Brain microvascular endothelial cell (primary cell): ENCODE measurements at regions not wholly inside any gene's neighbourhood (a gene's known extent, or its start where the extent isn't known, plus 50 kb on each side); places are given as distances from the start of the nearest gene placed in this dataset.

Experiments
- DNase-seq: peaks from one replicate; pipeline ENCODE4 v3.0.0-alpha.2; 2020
- H3K27ac ChIP-seq: fragments of 250-450 bp; sonication (Bioruptor Pico); 2 replicates; pipeline ENCODE4 v1.5.1; 2020; ENCODE audit warnings: mild to moderate bottlenecking, moderate library complexity
- H3K27me3 ChIP-seq: fragments of 250-450 bp; sonication (Bioruptor Pico); replicated peaks from 2 replicates; pipeline ENCODE4 v1.5.1; 2020; ENCODE audit warnings: mild to moderate bottlenecking
- H3K36me3 ChIP-seq: fragments of 250-450 bp; sonication (Bioruptor Pico); replicated peaks from 2 replicates; pipeline ENCODE4 v1.5.1; 2020; ENCODE audit warnings: mild to moderate bottlenecking
- H3K4me3 ChIP-seq: 2 replicates; pipeline ENCODE4 v1.5.1; 2011; ENCODE audit warnings: low read depth, mild to moderate bottlenecking, control low read depth, low read length, moderate library complexity
- CTCF ChIP-seq: IDR thresholded peaks from 2 replicates; pipeline ENCODE4 v1.5.1; 2011; ENCODE audit warnings: low read depth, mild to moderate bottlenecking, moderate library complexity, low read length, control low read depth, inconsistent platforms; ENCODE audit errors: missing control alignments
- in situ Hi-C: cut with HindIII; loops from 2 replicates; pipeline ENCODE4 v1.10.0; 2017; ENCODE audit warnings: low sequenced_read_pairs, low pct_ligation_motif_present

- DNase-seq: no peak
- in situ Hi-C loops: no loop called here
- TF ChIP-seq CTCF: no peak
- H3K27me3 ChIP-seq: no peaks in the 10 kb centered on the region
- no peak overlapping the region for H3K4me3 ChIP-seq
- no peaks in the 10 kb centered on the region for H3K36me3 ChIP-seq
- no peak overlapping the region for H3K27ac ChIP-seq
These were observed 184.2 kb downstream of the BLID start for GRCh38 chr11:121931748-121932352.

GRCh38 chr11:121931121-121931520, 184.9 kb downstream of the BLID start:
- H3K27ac ChIP-seq: no peak overlapping the region
- TF ChIP-seq CTCF: no peak
- no peaks in the 10 kb centered on the region for H3K27me3 ChIP-seq
- no peaks in the 10 kb centered on the region for H3K36me3 ChIP-seq
- DNase-seq: no peak
- no peak overlapping the region for H3K4me3 ChIP-seq
- in situ Hi-C loops: no loop called here

GRCh38 chr11:121930004-121930965, 185.7 kb downstream of the BLID start:
- Histone ChIP-seq H3K36me3 (no peaks in the 10 kb centered on the region), H3K27me3 (no peaks in the 10 kb centered on the region), H3K27ac (peak overlapping the region; percentile 16), H3K4me3 (peak overlapping the region; percentile 39)
- TF ChIP-seq CTCF: no peak
- in situ Hi-C loops: no loop called here
- no peak for DNase-seq

GRCh38 chr11:121929581-121929980, 186.4 kb downstream of the BLID start:
- H3K27ac ChIP-seq: no peak overlapping the region
- DNase-seq: peak; percentile 24

More at GRCh38 chr11:121929581-121929980, 186.4 kb downstream of the BLID start:
- Histone ChIP-seq H3K4me3 (peak overlapping the region; percentile 39), H3K36me3 (no peaks in the 10 kb centered on the region), H3K27me3 (no peaks in the 10 kb centered on the region)
- in situ Hi-C loops: no loop called here
- TF ChIP-seq CTCF: no peak
